Liver (tissue), 3 donors: ENCODE measurements at regions not wholly inside any gene's neighbourhood (a gene's known extent, or its start where the extent isn't known, plus 50 kb on each side); places are given as distances from the start of the nearest gene placed in this dataset.

Experiments used
- GABPA ChIP-seq, 2 donors: IDR thresholded peaks in 1 of 2; conservative IDR thresholded peaks in 1 of 2; 2 replicates each; pipeline ENCODE4 v1.6.1; 2016; ENCODE audit warnings: antibody characterized with exemption in 2 of 2, mild to moderate bottlenecking in 1 of 2, moderate library complexity in 1 of 2
- HNF4A ChIP-seq, 2 donors: conservative IDR thresholded peaks; 2 replicates each; pipeline ENCODE4 v1.6.1; 2016; ENCODE audit warnings: antibody characterized with exemption in 2 of 2, mild to moderate bottlenecking in 2 of 2
- HNF4G ChIP-seq: IDR thresholded peaks from 2 replicates; pipeline ENCODE4 v1.6.1; 2016; ENCODE audit warnings: antibody characterized with exemption
- SP1 ChIP-seq: IDR thresholded peaks from 2 replicates; pipeline ENCODE4 v1.6.1; 2018; ENCODE audit warnings: antibody characterized with exemption, mild to moderate bottlenecking
- TAF1 ChIP-seq: conservative IDR thresholded peaks from 2 replicates; pipeline ENCODE4 v1.6.1; 2016; ENCODE audit warnings: antibody characterized with exemption, mild to moderate bottlenecking
- YY1 ChIP-seq: IDR thresholded peaks from 2 replicates; pipeline ENCODE4 v1.6.1; 2016; ENCODE audit warnings: antibody characterized with exemption, mild to moderate bottlenecking
- TF ChIP-seq, protein P1 (sequence below): fragments of 150-350 bp; IDR thresholded peaks from 2 replicates; pipeline ENCODE4 v1.5.1; 2017; ENCODE audit warnings: improper control_type of control experiment, low read depth, low read length; ENCODE audit not compliant: missing input control
- TF ChIP-seq, protein P2 (sequence below): IDR thresholded peaks from 2 replicates; pipeline ENCODE4 v1.6.1; 2016; ENCODE audit warnings: antibody characterized with exemption, mild to moderate bottlenecking
- donor health status: healthy.
- donor health status: healthy.

- TF ChIP-seq TAF1 (no peak), YY1 (no peak), GABPA (IDR thresholded peaks at IDR 0.05 in 1 of 2, conservative IDR thresholded peaks at IDR 0.05 in 1 of 2) (no peak), HNF4G (no peak), HNF4A (conservative IDR thresholded peaks at IDR 0.05) (no peak), SP1 (no peak)
- TF ChIP-seq, protein P1, sequence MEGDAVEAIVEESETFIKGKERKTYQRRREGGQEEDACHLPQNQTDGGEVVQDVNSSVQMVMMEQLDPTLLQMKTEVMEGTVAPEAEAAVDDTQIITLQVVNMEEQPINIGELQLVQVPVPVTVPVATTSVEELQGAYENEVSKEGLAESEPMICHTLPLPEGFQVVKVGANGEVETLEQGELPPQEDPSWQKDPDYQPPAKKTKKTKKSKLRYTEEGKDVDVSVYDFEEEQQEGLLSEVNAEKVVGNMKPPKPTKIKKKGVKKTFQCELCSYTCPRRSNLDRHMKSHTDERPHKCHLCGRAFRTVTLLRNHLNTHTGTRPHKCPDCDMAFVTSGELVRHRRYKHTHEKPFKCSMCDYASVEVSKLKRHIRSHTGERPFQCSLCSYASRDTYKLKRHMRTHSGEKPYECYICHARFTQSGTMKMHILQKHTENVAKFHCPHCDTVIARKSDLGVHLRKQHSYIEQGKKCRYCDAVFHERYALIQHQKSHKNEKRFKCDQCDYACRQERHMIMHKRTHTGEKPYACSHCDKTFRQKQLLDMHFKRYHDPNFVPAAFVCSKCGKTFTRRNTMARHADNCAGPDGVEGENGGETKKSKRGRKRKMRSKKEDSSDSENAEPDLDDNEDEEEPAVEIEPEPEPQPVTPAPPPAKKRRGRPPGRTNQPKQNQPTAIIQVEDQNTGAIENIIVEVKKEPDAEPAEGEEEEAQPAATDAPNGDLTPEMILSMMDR = no peak
- TF ChIP-seq, protein P2, sequence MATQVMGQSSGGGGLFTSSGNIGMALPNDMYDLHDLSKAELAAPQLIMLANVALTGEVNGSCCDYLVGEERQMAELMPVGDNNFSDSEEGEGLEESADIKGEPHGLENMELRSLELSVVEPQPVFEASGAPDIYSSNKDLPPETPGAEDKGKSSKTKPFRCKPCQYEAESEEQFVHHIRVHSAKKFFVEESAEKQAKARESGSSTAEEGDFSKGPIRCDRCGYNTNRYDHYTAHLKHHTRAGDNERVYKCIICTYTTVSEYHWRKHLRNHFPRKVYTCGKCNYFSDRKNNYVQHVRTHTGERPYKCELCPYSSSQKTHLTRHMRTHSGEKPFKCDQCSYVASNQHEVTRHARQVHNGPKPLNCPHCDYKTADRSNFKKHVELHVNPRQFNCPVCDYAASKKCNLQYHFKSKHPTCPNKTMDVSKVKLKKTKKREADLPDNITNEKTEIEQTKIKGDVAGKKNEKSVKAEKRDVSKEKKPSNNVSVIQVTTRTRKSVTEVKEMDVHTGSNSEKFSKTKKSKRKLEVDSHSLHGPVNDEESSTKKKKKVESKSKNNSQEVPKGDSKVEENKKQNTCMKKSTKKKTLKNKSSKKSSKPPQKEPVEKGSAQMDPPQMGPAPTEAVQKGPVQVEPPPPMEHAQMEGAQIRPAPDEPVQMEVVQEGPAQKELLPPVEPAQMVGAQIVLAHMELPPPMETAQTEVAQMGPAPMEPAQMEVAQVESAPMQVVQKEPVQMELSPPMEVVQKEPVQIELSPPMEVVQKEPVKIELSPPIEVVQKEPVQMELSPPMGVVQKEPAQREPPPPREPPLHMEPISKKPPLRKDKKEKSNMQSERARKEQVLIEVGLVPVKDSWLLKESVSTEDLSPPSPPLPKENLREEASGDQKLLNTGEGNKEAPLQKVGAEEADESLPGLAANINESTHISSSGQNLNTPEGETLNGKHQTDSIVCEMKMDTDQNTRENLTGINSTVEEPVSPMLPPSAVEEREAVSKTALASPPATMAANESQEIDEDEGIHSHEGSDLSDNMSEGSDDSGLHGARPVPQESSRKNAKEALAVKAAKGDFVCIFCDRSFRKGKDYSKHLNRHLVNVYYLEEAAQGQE = no peak
Observed at GRCh38 chr5:2475902-2476301, 275.6 kb downstream of the IRX2 start.
